AG04450 (cell line): ENCODE measurements at regions not wholly inside any gene's neighbourhood (a gene's known extent, or its start where the extent isn't known, plus 50 kb on each side); places are given as distances from the start of the nearest gene placed in this dataset.
"Not testable (repeated sequence)": the region's sequence is repeated elsewhere in the genome, so short reads cannot be mapped to it uniquely, and the experiment has no call there.

Experiments used
- CTCF ChIA-PET: fragments of 300-600, 350-600 bp; formaldehyde crosslinking; extraction: SDS; loops from one replicate; lab custom pipeline; 2022; ENCODE audit warnings: antibody characterized with exemption, inconsistent platforms; lab: Charles Lee
- POLR2A ChIA-PET: fragments of 350-600 bp; formaldehyde crosslinking; extraction: SDS; loops from one replicate; lab custom pipeline; 2021; ENCODE audit warnings: antibody characterized with exemption, inconsistent platforms; lab: Yijun Ruan, JAX
- DNase-seq: peaks from one replicate; pipeline ENCODE4 v3.0.0-alpha.2; 2011; ENCODE audit warnings: low read depth, low spot score
- H3K27ac ChIP-seq: one replicate; pipeline ENCODE4 v1.5.1; 2012; ENCODE audit warnings: low read depth, low read length, control low read depth
- H3K27me3 ChIP-seq: one replicate; pipeline ENCODE4 v1.6.0; 2012; ENCODE audit warnings: low read length; ENCODE audit not compliant: control insufficient read depth, insufficient read depth
- H3K4me3 ChIP-seq: 2 replicates; pipeline ENCODE4 v1.5.1; 2011; ENCODE audit warnings: mild to moderate bottlenecking, low read depth, low read length, control low read depth
- H3K9me3 ChIP-seq: 2 replicates; pipeline ENCODE4 v1.5.1; 2012; ENCODE audit warnings: low read length; ENCODE audit not compliant: control insufficient read depth, insufficient read depth
- CTCF ChIP-seq: IDR thresholded peaks from 2 replicates; pipeline ENCODE4 v1.5.1; 2011; ENCODE audit warnings: low read depth, low read length, control low read depth, inconsistent platforms

GRCh38 chr11:87560352-87560751 is 522.6 kb downstream of the TMEM135 start:
- POLR2A ChIA-PET: no interaction called here

GRCh38 chr11:87559852-87560251 is 522.1 kb downstream of the TMEM135 start:
- H3K27me3 ChIP-seq, DNase-seq, CTCF ChIA-PET, POLR2A ChIA-PET, H3K27ac ChIP-seq, H3K9me3 ChIP-seq, H3K4me3 ChIP-seq: not testable (repeated sequence)

More at GRCh38 chr11:87560352-87560751, 522.6 kb downstream of the TMEM135 start:
- CTCF ChIA-PET: no interaction called here
- no peak for DNase-seq
- H3K4me3 ChIP-seq: no peak overlapping the region
- no peak overlapping the region for H3K27ac ChIP-seq
- no peaks in the 10 kb centered on the region for H3K9me3 ChIP-seq
- no peaks in the 10 kb centered on the region for H3K27me3 ChIP-seq
- no peak for TF ChIP-seq CTCF

- H3K9me3 ChIP-seq: no peaks in the 10 kb centered on the region
- ChIA-PET POLR2A (no interaction called here), CTCF (interaction anchor here (0.6 kb wide), 1 partner anchor 1035 kb away, joined by 4 read pairs; no protein-coding TSS in a partner anchor)
- H3K27me3 ChIP-seq: no peaks in the 10 kb centered on the region
- H3K4me3 ChIP-seq: no peak overlapping the region
- no peak for DNase-seq
- no peak overlapping the region for H3K27ac ChIP-seq
- no peak for TF ChIP-seq CTCF
Measured at GRCh38 chr11:87555101-87555500, 517.4 kb downstream of the TMEM135 start.

GRCh38 chr11:87548797-87549196 is 511.1 kb downstream of the TMEM135 start:
- CTCF ChIA-PET: no interaction called here

GRCh38 chr11:87545858-87546257 is 508.1 kb downstream of the TMEM135 start:
- Histone ChIP-seq H3K4me3 (no peak overlapping the region), H3K27me3 (no peaks in the 10 kb centered on the region), H3K9me3 (no peaks in the 10 kb centered on the region), H3K27ac (no peak overlapping the region)
- CTCF ChIA-PET: no interaction called here
- TF ChIP-seq CTCF: no peak
- POLR2A ChIA-PET: no interaction called here
- DNase-seq: no peak

More at GRCh38 chr11:87548797-87549196, 511.1 kb downstream of the TMEM135 start:
- Histone ChIP-seq H3K27ac (no peak overlapping the region), H3K4me3 (no peak overlapping the region), H3K27me3 (no peaks in the 10 kb centered on the region), H3K9me3 (no peaks in the 10 kb centered on the region)
- no peak for DNase-seq
- POLR2A ChIA-PET: no interaction called here
- TF ChIP-seq CTCF: no peak

- ChIA-PET CTCF (no interaction called here), POLR2A (no interaction called here)
- no peak for DNase-seq
- Histone ChIP-seq H3K27ac (no peak overlapping the region), H3K9me3 (no peaks in the 10 kb centered on the region), H3K27me3 (no peaks in the 10 kb centered on the region), H3K4me3 (no peak overlapping the region)
- no peak for TF ChIP-seq CTCF
Measured at GRCh38 chr11:87539596-87539995, 501.9 kb downstream of the TMEM135 start.
